IPS-15b (cell line): ENCODE measurements at regions not wholly inside any gene's neighbourhood (a gene's known extent, or its start where the extent isn't known, plus 50 kb on each side); places are given as distances from the start of the nearest gene placed in this dataset.

ENCODE experiments used
- H3K27me3 ChIP-seq: one replicate; pipeline ENCODE4 v1.6.1; 2013; ENCODE audit warnings: low read length; ENCODE audit not compliant: control insufficient read depth, insufficient read depth
- H3K36me3 ChIP-seq: one replicate; pipeline ENCODE4 v1.6.1; 2013; ENCODE audit warnings: low read length; ENCODE audit not compliant: control insufficient read depth, insufficient read depth
- H3K4me1 ChIP-seq: one replicate; pipeline ENCODE4 v1.6.1; 2013; ENCODE audit warnings: mild to moderate bottlenecking, low read length; ENCODE audit not compliant: control insufficient read depth, insufficient read depth
- H3K4me3 ChIP-seq: one replicate; pipeline ENCODE4 v1.5.1; 2013; ENCODE audit warnings: low read depth, low read length
- H3K9ac ChIP-seq: one replicate; pipeline ENCODE4 v1.6.1; 2013; ENCODE audit warnings: low read depth, mild to moderate bottlenecking, low read length
- H3K9me3 ChIP-seq: one replicate; pipeline ENCODE4 v1.6.1; 2013; ENCODE audit warnings: mild to moderate bottlenecking, low read length; ENCODE audit not compliant: control insufficient read depth, insufficient read depth

DNA sequence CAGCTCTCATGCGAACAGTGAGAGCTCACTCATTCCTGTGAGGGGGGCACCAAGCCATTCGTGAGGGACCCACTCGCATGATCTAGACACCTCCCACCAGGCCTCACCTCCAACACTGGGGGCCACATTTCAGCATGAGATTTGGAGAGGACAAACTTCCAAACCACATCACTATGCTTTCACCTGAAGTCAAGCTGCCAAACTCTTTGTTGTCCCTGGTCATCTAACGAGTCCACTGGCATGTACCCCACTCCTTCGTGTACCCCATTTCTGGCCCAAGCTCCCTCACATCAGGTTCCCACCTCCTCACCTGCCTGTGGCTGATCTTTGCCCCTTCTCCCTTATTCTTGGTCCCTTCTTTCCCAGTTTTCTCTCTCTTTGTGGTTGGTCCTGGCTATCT lies 198.9 kb downstream of the ADAMTS15 start:
- Histone ChIP-seq H3K9ac (no peak overlapping the region), H3K27me3 (peaks cover 4% of the 10 kb centered on the region), H3K4me1 (peaks cover 4% of the 10 kb centered on the region), H3K9me3 (no peaks in the 10 kb centered on the region), H3K4me3 (no peak overlapping the region), H3K36me3 (no peaks in the 10 kb centered on the region)

GRCh38 chr11:130649801-130650200 lies 201.4 kb downstream of the ADAMTS15 start:
- Histone ChIP-seq H3K27me3 (peaks cover 3% of the 10 kb centered on the region), H3K9me3 (no peaks in the 10 kb centered on the region), H3K4me3 (no peak overlapping the region), H3K36me3 (no peaks in the 10 kb centered on the region), H3K9ac (no peak overlapping the region), H3K4me1 (no peaks in the 10 kb centered on the region)

- Histone ChIP-seq H3K9ac (no peak overlapping the region), H3K9me3 (no peaks in the 10 kb centered on the region), H3K27me3 (no peaks in the 10 kb centered on the region), H3K36me3 (no peaks in the 10 kb centered on the region), H3K4me3 (no peak overlapping the region), H3K4me1 (no peaks in the 10 kb centered on the region)
Observed at GRCh38 chr11:130650456-130651030, 202.1 kb downstream of the ADAMTS15 start.

- no peak overlapping the region for H3K4me3 ChIP-seq
- H3K27me3 ChIP-seq = no peaks in the 10 kb centered on the region
- H3K9me3 ChIP-seq = peaks cover 1% of the 10 kb centered on the region
- no peaks in the 10 kb centered on the region for H3K36me3 ChIP-seq
- no peak overlapping the region for H3K9ac ChIP-seq
- no peaks in the 10 kb centered on the region for H3K4me1 ChIP-seq
Observed at GRCh38 chr11:130651066-130651855, 202.8 kb downstream of the ADAMTS15 start.

GRCh38 chr11:130652671-130653335 lies 204.4 kb downstream of the ADAMTS15 start:
- Histone ChIP-seq H3K9ac (no peak overlapping the region), H3K9me3 (peaks cover 3% of the 10 kb centered on the region), H3K4me3 (no peak overlapping the region), H3K27me3 (no peaks in the 10 kb centered on the region), H3K36me3 (no peaks in the 10 kb centered on the region), H3K4me1 (no peaks in the 10 kb centered on the region)

- no peaks in the 10 kb centered on the region for H3K36me3 ChIP-seq
- no peak overlapping the region for H3K9ac ChIP-seq
- H3K4me1 ChIP-seq = no peaks in the 10 kb centered on the region
- no peak overlapping the region for H3K4me3 ChIP-seq
- H3K9me3 ChIP-seq = peaks cover 3% of the 10 kb centered on the region
- H3K27me3 ChIP-seq = no peaks in the 10 kb centered on the region
Observed at GRCh38 chr11:130653838-130654636, 205.6 kb downstream of the ADAMTS15 start.

GRCh38 chr11:130655300-130655699 lies 206.9 kb downstream of the ADAMTS15 start:
- no peaks in the 10 kb centered on the region for H3K4me1 ChIP-seq
- H3K9ac ChIP-seq = no peak overlapping the region
- no peaks in the 10 kb centered on the region for H3K27me3 ChIP-seq
- H3K36me3 ChIP-seq = no peaks in the 10 kb centered on the region
- H3K4me3 ChIP-seq = no peak overlapping the region
- H3K9me3 ChIP-seq = peaks cover 3% of the 10 kb centered on the region

DNA sequence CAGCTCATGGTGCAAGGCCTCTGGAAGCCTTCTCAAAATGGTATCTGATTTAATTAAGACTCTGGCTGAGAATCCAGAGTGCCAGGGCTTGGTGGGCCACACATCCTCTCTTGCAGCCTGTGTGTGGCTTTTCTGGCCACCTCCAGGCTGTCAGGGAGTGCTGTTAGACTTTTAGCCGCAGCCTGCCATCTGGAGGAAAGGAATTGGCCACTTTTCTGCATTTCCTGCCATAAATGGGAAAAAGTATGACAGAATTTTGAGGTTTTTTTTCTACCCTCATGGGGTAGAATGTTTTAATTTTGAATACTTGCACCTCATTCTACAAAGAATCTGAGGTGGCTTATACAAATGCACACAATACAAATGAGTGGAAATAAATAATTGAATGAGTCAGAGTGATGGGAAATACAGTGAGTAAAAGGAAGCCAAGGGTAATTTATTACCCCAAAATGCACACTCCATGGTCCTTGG lies 218.4 kb downstream of the ADAMTS15 start:
- Histone ChIP-seq H3K4me1 (no peaks in the 10 kb centered on the region), H3K27me3 (no peaks in the 10 kb centered on the region), H3K36me3 (no peaks in the 10 kb centered on the region), H3K9me3 (no peaks in the 10 kb centered on the region), H3K9ac (no peak overlapping the region), H3K4me3 (no peak overlapping the region)

DNA sequence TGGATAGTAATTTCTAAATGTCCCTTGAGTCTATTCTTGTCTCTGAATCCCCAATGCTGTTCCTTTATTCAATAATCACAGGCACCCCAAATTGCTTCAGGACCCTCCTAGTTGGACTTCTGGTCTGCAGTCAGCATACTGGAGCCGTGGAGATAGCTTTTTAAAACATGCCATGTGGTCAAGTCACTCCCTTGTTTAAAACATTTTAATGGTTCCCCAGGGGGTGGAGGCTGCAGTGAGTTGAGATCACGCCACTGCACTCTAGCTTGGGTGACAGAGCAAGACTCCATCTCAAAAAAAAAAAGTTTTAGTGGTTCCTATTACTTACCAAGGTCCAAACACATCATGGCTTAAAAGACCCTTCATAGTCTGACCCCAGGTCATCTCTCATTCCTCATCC lies 220.3 kb downstream of the ADAMTS15 start:
- Histone ChIP-seq H3K4me1 (no peaks in the 10 kb centered on the region), H3K9me3 (no peaks in the 10 kb centered on the region), H3K27me3 (no peaks in the 10 kb centered on the region), H3K36me3 (no peaks in the 10 kb centered on the region), H3K9ac (no peak overlapping the region), H3K4me3 (no peak overlapping the region)

- no peak overlapping the region for H3K9ac ChIP-seq
- H3K36me3 ChIP-seq = no peaks in the 10 kb centered on the region
- no peaks in the 10 kb centered on the region for H3K27me3 ChIP-seq
- H3K4me1 ChIP-seq = no peaks in the 10 kb centered on the region
- no peaks in the 10 kb centered on the region for H3K9me3 ChIP-seq
- H3K4me3 ChIP-seq = no peak overlapping the region
Observed at GRCh38 chr11:130670200-130670599, 221.8 kb downstream of the ADAMTS15 start.

DNA sequence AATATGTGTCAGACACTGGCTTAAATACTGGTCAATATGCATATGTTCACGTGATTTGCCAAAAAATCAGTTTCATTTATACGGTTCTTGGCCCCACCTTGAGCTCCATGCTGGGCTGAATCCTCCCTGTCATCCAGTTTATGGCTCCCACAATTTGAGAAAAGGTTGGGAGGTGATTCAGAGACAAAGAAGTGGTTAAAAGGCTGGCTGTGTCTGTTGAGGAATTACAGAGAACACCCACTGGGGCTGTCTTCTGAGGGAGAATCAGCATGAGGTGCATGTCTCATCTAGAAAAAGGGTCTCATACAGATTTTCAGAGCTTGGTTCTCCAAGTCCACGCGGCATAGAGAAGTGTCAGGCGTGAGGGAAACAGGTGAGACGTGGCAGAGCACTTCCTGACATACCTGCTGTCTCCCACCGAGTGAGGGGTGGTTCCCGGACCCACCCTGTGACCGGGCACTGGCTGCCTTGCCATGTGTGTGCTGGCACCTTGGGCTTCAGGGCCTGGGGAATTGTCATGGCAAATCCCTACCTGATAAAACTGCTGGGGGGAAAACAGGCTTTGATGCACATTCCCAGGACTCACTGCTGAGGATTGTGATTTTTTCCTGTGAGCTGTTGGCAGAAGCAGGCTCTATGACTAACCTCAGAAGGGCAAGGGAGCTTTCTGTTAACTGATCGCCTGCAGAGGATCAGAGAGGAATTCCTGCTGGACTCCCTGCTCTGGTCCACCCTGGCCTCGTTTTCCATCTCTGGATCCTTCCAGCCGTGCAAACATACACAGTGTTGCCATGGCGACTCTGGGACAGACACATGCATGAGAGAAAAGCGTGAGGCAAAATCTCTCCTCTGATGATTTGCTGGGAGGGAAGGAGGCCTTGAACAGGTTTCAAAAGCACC lies 223.6 kb downstream of the ADAMTS15 start:
- no peak overlapping the region for H3K4me3 ChIP-seq
- H3K9me3 ChIP-seq = no peaks in the 10 kb centered on the region
- H3K27me3 ChIP-seq = no peaks in the 10 kb centered on the region
- H3K36me3 ChIP-seq = no peaks in the 10 kb centered on the region
- H3K4me1 ChIP-seq = no peaks in the 10 kb centered on the region
- H3K9ac ChIP-seq = no peak overlapping the region
